Limb (tissue), 2 donors: ENCODE measurements at regions not wholly inside any gene's neighbourhood (a gene's known extent, or its start where the extent isn't known, plus 50 kb on each side); places are given as distances from the start of the nearest gene placed in this dataset.
A peak's percentile ranks its signal among the peaks of the same experiment; 100 is the strongest.
"Not testable (repeated sequence)": the region's sequence is repeated elsewhere in the genome, so short reads cannot be mapped to it uniquely, and the experiment has no call there.

ENCODE experiments used
- DNase-seq, 2 donors: peaks; one replicate each; pipeline ENCODE4 v3.0.0-alpha.2; 2016; ENCODE audit errors: extremely low spot score in 2 of 2

- DNase-seq: no peak
These were observed 615.6 kb upstream of the ADAMTS9 start for GRCh38 chr3:65303431-65303830.

- DNase-seq: no peak
These were observed 603.8 kb upstream of the ADAMTS9 start for GRCh38 chr3:65291448-65292125.

GRCh38 chr3:65288776-65289175 is 601.0 kb upstream of the ADAMTS9 start:
- no peak for DNase-seq

- no peak for DNase-seq
These were observed 598.2 kb upstream of the ADAMTS9 start for GRCh38 chr3:65285956-65286355.

- DNase-seq: no peak
These were observed 597.2 kb upstream of the ADAMTS9 start for GRCh38 chr3:65284961-65285360.

- no peak for DNase-seq
These were observed 596.7 kb upstream of the ADAMTS9 start for GRCh38 chr3:65284546-65284945.

- DNase-seq: no peak
These were observed 591.5 kb upstream of the ADAMTS9 start for GRCh38 chr3:65279225-65279782.

GRCh38 chr3:65277798-65278197 is 590.0 kb upstream of the ADAMTS9 start:
- no peak for DNase-seq

GRCh38 chr3:65276551-65276950 is 588.8 kb upstream of the ADAMTS9 start:
- no peak for DNase-seq

GRCh38 chr3:65268426-65268825 is 580.6 kb upstream of the ADAMTS9 start:
- peak in 1 of 2 donors; percentile 69 for DNase-seq

- peak in 1 of 2 donors; percentile 28 for DNase-seq
These were observed 578.3 kb upstream of the ADAMTS9 start for GRCh38 chr3:65265942-65266590.

GRCh38 chr3:65265511-65265910 is 577.7 kb upstream of the ADAMTS9 start:
- DNase-seq: no peak

- no peak for DNase-seq
These were observed 574.7 kb upstream of the ADAMTS9 start for GRCh38 chr3:65262548-65262947.

GRCh38 chr3:65259946-65260345 is 572.1 kb upstream of the ADAMTS9 start:
- DNase-seq: no peak

- DNase-seq: not testable (repeated sequence)
These were observed 565.1 kb upstream of the ADAMTS9 start for GRCh38 chr3:65252914-65253313.

GRCh38 chr3:65252266-65252665 is 564.5 kb upstream of the ADAMTS9 start:
- DNase-seq: no peak

- no peak for DNase-seq
These were observed 563.6 kb upstream of the ADAMTS9 start for GRCh38 chr3:65251375-65251774.

GRCh38 chr3:65246561-65246960 is 558.8 kb upstream of the ADAMTS9 start:
- DNase-seq: no peak

- peak in 1 of 2 donors; percentile 32 for DNase-seq
These were observed 557.6 kb upstream of the ADAMTS9 start for GRCh38 chr3:65245133-65246063.

- DNase-seq: no peak
These were observed 552.6 kb upstream of the ADAMTS9 start for GRCh38 chr3:65240366-65240765.

GRCh38 chr3:65238652-65239051 is 550.9 kb upstream of the ADAMTS9 start:
- DNase-seq: no peak

GRCh38 chr3:65234499-65234898 is 546.7 kb upstream of the ADAMTS9 start:
- no peak for DNase-seq
